ENCODE measurements at regions not wholly inside any gene's neighbourhood (a gene's known extent, or its start where the extent isn't known, plus 50 kb on each side); places are given as distances from the start of the nearest gene placed in this dataset.

- no peak overlapping the region for H3K9ac ChIP-seq (ENCODE audit: low read length)
- no peaks in the 10 kb centered on the region for H3K36me3 ChIP-seq (ENCODE audit: insufficient read depth, low read length)
- Mint-ChIP-seq H3K36me3 (ENCODE audit: low read depth, unreplicated experiment) (no peaks in the 10 kb centered on the region), H3K4me3 (ENCODE audit: unreplicated experiment) (no peak overlapping the region), H3K27me3 (ENCODE audit: low read depth, unreplicated experiment) (peaks cover 18% of the 10 kb centered on the region), H3K27ac (ENCODE audit: unreplicated experiment) (no peak overlapping the region), H3K9me3 (ENCODE audit: unreplicated experiment) (peaks cover 9% of the 10 kb centered on the region), H3K4me1 (ENCODE audit: low read depth, unreplicated experiment) (no peaks in the 10 kb centered on the region)
- no peak overlapping the region for H3K4me3 ChIP-seq (ENCODE audit: insufficient read depth, low read depth, low read length)
- no peaks in the 10 kb centered on the region for H3K79me2 ChIP-seq (ENCODE audit: insufficient read depth, low read length)
- no peaks in the 10 kb centered on the region for H3K4me1 ChIP-seq (ENCODE audit: insufficient read depth, low read length)
- FAIRE-seq (no peak), DNase-seq (ENCODE audit: low read depth) (no peak)
- H2AFZ ChIP-seq (ENCODE audit: low read depth, low read length), result no peak overlapping the region
- H3K4me2 ChIP-seq (ENCODE audit: low read length), result no peak overlapping the region
- H4K20me1 ChIP-seq (ENCODE audit: insufficient read depth, low read length), result no peaks in the 10 kb centered on the region
- H3K9me3 ChIP-seq (ENCODE audit: insufficient read depth, low read depth, low read length), result no peaks in the 10 kb centered on the region
- TF ChIP-seq CTCF (IDR thresholded peaks at IDR 0.05; ENCODE audit: insufficient read depth, low read depth, low read length) (no peak), EZH2 (IDR thresholded peaks at IDR 0.05; ENCODE audit: insufficient read depth, low read length) (no peak)
- no peak overlapping the region for H3K27ac ChIP-seq (ENCODE audit: low read depth, low read length)
- no peaks in the 10 kb centered on the region for H3K27me3 ChIP-seq (ENCODE audit: insufficient read depth, low read length)
Observed at GRCh38 chr20:40843251-40843650, 154.2 kb upstream of the MAFB start.

DNA sequence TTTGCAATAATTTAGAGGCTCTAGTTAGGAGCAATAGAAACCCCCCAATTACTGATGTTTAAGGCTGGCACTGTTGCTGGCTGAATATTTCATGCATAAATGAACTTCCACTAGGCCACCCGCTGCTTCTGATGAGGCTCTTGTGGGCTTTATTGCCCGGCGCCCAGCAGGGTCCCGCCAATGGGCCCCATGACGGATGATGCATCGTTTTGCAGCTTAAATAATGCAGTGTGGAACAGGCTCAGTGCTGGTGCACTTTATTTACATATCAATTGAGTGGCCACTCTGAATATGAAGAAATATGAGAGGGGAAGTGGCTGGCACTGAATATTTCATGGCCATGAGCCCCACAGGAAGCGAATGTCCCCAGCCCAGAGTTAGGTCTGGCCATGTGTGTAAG is 155.3 kb upstream of the MAFB start:
- Mint-ChIP-seq H3K27me3 (ENCODE audit: low read depth, unreplicated experiment) (peaks cover 19% of the 10 kb centered on the region), H3K4me1 (ENCODE audit: low read depth, unreplicated experiment) (no peaks in the 10 kb centered on the region), H3K36me3 (ENCODE audit: low read depth, unreplicated experiment) (no peaks in the 10 kb centered on the region), H3K4me3 (ENCODE audit: unreplicated experiment) (no peak overlapping the region), H3K27ac (ENCODE audit: unreplicated experiment) (no peak overlapping the region), H3K9me3 (ENCODE audit: unreplicated experiment) (peaks cover 9% of the 10 kb centered on the region)
- no peaks in the 10 kb centered on the region for H3K79me2 ChIP-seq (ENCODE audit: insufficient read depth, low read length)
- H3K4me1 ChIP-seq (ENCODE audit: insufficient read depth, low read length), result no peaks in the 10 kb centered on the region
- H3K27me3 ChIP-seq (ENCODE audit: insufficient read depth, low read length), result no peaks in the 10 kb centered on the region
- TF ChIP-seq CTCF (IDR thresholded peaks at IDR 0.05; ENCODE audit: insufficient read depth, low read depth, low read length), result no peak
- no peak for TF ChIP-seq EZH2 (IDR thresholded peaks at IDR 0.05; ENCODE audit: insufficient read depth, low read length)
- no peak overlapping the region for H3K4me3 ChIP-seq (ENCODE audit: insufficient read depth, low read depth, low read length)
- H3K4me2 ChIP-seq (ENCODE audit: low read length), result no peak overlapping the region
- H2AFZ ChIP-seq (ENCODE audit: low read depth, low read length), result no peak overlapping the region
- H3K9me3 ChIP-seq (ENCODE audit: insufficient read depth, low read depth, low read length), result no peaks in the 10 kb centered on the region
- no peaks in the 10 kb centered on the region for H4K20me1 ChIP-seq (ENCODE audit: insufficient read depth, low read length)
- FAIRE-seq (no peak), DNase-seq (ENCODE audit: low read depth) (no peak)
- no peak overlapping the region for H3K27ac ChIP-seq (ENCODE audit: low read depth, low read length)
- H3K36me3 ChIP-seq (ENCODE audit: insufficient read depth, low read length), result no peaks in the 10 kb centered on the region
- no peak overlapping the region for H3K9ac ChIP-seq (ENCODE audit: low read length)

GRCh38 chr20:40848096-40848495 is 159.1 kb upstream of the MAFB start:
- DNase-seq (ENCODE audit: low read depth), result no peak
- no peaks in the 10 kb centered on the region for H3K9me3 ChIP-seq (ENCODE audit: insufficient read depth, low read depth, low read length)
- Mint-ChIP-seq H3K27ac (ENCODE audit: unreplicated experiment) (no peak overlapping the region), H3K4me1 (ENCODE audit: low read depth, unreplicated experiment) (no peaks in the 10 kb centered on the region), H3K27me3 (ENCODE audit: low read depth, unreplicated experiment) (peaks cover 11% of the 10 kb centered on the region), H3K9me3 (ENCODE audit: unreplicated experiment) (peaks cover 3% of the 10 kb centered on the region), H3K36me3 (ENCODE audit: low read depth, unreplicated experiment) (no peaks in the 10 kb centered on the region), H3K4me3 (ENCODE audit: unreplicated experiment) (no peak overlapping the region)
- H3K4me1 ChIP-seq (ENCODE audit: insufficient read depth, low read length), result no peaks in the 10 kb centered on the region
- no peak for FAIRE-seq
- H3K9ac ChIP-seq (ENCODE audit: low read length), result no peak overlapping the region
- H3K36me3 ChIP-seq (ENCODE audit: insufficient read depth, low read length), result no peaks in the 10 kb centered on the region
- no peaks in the 10 kb centered on the region for H4K20me1 ChIP-seq (ENCODE audit: insufficient read depth, low read length)
- no peaks in the 10 kb centered on the region for H3K79me2 ChIP-seq (ENCODE audit: insufficient read depth, low read length)
- H3K4me3 ChIP-seq (ENCODE audit: insufficient read depth, low read depth, low read length), result no peak overlapping the region
- H3K27ac ChIP-seq (ENCODE audit: low read depth, low read length), result no peak overlapping the region
- no peak overlapping the region for H3K4me2 ChIP-seq (ENCODE audit: low read length)
- no peaks in the 10 kb centered on the region for H3K27me3 ChIP-seq (ENCODE audit: insufficient read depth, low read length)
- no peak overlapping the region for H2AFZ ChIP-seq (ENCODE audit: low read depth, low read length)
- TF ChIP-seq EZH2 (IDR thresholded peaks at IDR 0.05; ENCODE audit: insufficient read depth, low read length), result no peak
- no peak for TF ChIP-seq CTCF (IDR thresholded peaks at IDR 0.05; ENCODE audit: insufficient read depth, low read depth, low read length)
